ENCODE measurements at regions not wholly inside any gene's neighbourhood (a gene's known extent, or its start where the extent isn't known, plus 50 kb on each side); places are given as distances from the start of the nearest gene placed in this dataset.

- TF ChIP-seq POLR2AphosphoS5 (IDR thresholded peaks at IDR 0.05), result no peak
- TF ChIP-seq CTCF (IDR thresholded peaks at IDR 0.05), result no peak
Measured at GRCh38 chr18:21949326-21950015, 208.9 kb downstream of the MIB1 start.
